ENCODE measurements at regions not wholly inside any gene's neighbourhood (a gene's known extent, or its start where the extent isn't known, plus 50 kb on each side); places are given as distances from the start of the nearest gene placed in this dataset.

- no peaks in the 10 kb centered on the region for H3K36me3 ChIP-seq (ENCODE audit: control insufficient read depth, insufficient read depth, low read length)
- H3K27ac ChIP-seq (ENCODE audit: low read depth, low read length): no peak overlapping the region
- H3K4me3 ChIP-seq (ENCODE audit: low read depth, low read length): no peak overlapping the region
- H3K27me3 ChIP-seq (ENCODE audit: control insufficient read depth, insufficient read depth, low read length): no peaks in the 10 kb centered on the region
- H3K4me1 ChIP-seq (ENCODE audit: control insufficient read depth, insufficient read depth, low read length): no peaks in the 10 kb centered on the region; the same call in 1 of the 2 replicates
- no peak overlapping the region for H3K9ac ChIP-seq (ENCODE audit: low read length)
- peaks cover 3% of the 10 kb centered on the region; the same call in 1 of the 2 replicates for H3K9me3 ChIP-seq (ENCODE audit: control insufficient read depth, insufficient read depth, low read depth, low read length)
Measured at GRCh38 chr11:112625814-112626213, 335.4 kb upstream of the NCAM1 start.

GRCh38 chr11:112626731-112627130 is 334.5 kb upstream of the NCAM1 start:
- Histone ChIP-seq H3K9me3 (ENCODE audit: control insufficient read depth, insufficient read depth, low read depth, low read length) (0 out of 2 replicates have a peak, but pooled peaks cover 3% of the 10 kb centered on the region), H3K4me3 (ENCODE audit: low read depth, low read length) (no peak overlapping the region), H3K27me3 (ENCODE audit: control insufficient read depth, insufficient read depth, low read length) (no peaks in the 10 kb centered on the region; the same call in 1 of the 2 replicates), H3K27ac (ENCODE audit: low read depth, low read length) (no peak overlapping the region), H3K9ac (ENCODE audit: low read length) (no peak overlapping the region), H3K4me1 (ENCODE audit: control insufficient read depth, insufficient read depth, low read length) (no peaks in the 10 kb centered on the region), H3K36me3 (ENCODE audit: control insufficient read depth, insufficient read depth, low read length) (no peaks in the 10 kb centered on the region)

- Histone ChIP-seq H3K4me3 (ENCODE audit: low read depth, low read length) (no peak overlapping the region), H3K36me3 (ENCODE audit: control insufficient read depth, insufficient read depth, low read length) (no peaks in the 10 kb centered on the region), H3K27me3 (ENCODE audit: control insufficient read depth, insufficient read depth, low read length) (no peaks in the 10 kb centered on the region; the same call in 1 of the 2 replicates), H3K9ac (ENCODE audit: low read length) (no peak overlapping the region), H3K27ac (ENCODE audit: low read depth, low read length) (no peak overlapping the region), H3K9me3 (ENCODE audit: control insufficient read depth, insufficient read depth, low read depth, low read length) (0 out of 2 replicates have a peak, but pooled peaks cover under 1% of the 10 kb centered on the region), H3K4me1 (ENCODE audit: control insufficient read depth, insufficient read depth, low read length) (no peaks in the 10 kb centered on the region)
Measured at GRCh38 chr11:112627588-112628045, 333.6 kb upstream of the NCAM1 start.

- Histone ChIP-seq H3K27ac (ENCODE audit: low read depth, low read length) (no peak overlapping the region), H3K9me3 (ENCODE audit: control insufficient read depth, insufficient read depth, low read depth, low read length) (no peaks in the 10 kb centered on the region), H3K36me3 (ENCODE audit: control insufficient read depth, insufficient read depth, low read length) (no peaks in the 10 kb centered on the region), H3K4me1 (ENCODE audit: control insufficient read depth, insufficient read depth, low read length) (no peaks in the 10 kb centered on the region), H3K4me3 (ENCODE audit: low read depth, low read length) (no peak overlapping the region), H3K27me3 (ENCODE audit: control insufficient read depth, insufficient read depth, low read length) (no peaks in the 10 kb centered on the region; the same call in 1 of the 2 replicates), H3K9ac (ENCODE audit: low read length) (no peak overlapping the region)
Measured at GRCh38 chr11:112628676-112629075, 332.5 kb upstream of the NCAM1 start.

GRCh38 chr11:112630496-112630895 is 330.7 kb upstream of the NCAM1 start:
- Histone ChIP-seq H3K27me3 (ENCODE audit: control insufficient read depth, insufficient read depth, low read length) (no peaks in the 10 kb centered on the region; the same call in 1 of the 2 replicates), H3K9me3 (ENCODE audit: control insufficient read depth, insufficient read depth, low read depth, low read length) (no peaks in the 10 kb centered on the region), H3K36me3 (ENCODE audit: control insufficient read depth, insufficient read depth, low read length) (no peaks in the 10 kb centered on the region), H3K9ac (ENCODE audit: low read length) (no peak overlapping the region), H3K27ac (ENCODE audit: low read depth, low read length) (no peak overlapping the region), H3K4me3 (ENCODE audit: low read depth, low read length) (no peak overlapping the region), H3K4me1 (ENCODE audit: control insufficient read depth, insufficient read depth, low read length) (peaks cover 12% of the 10 kb centered on the region)

- H3K27me3 ChIP-seq (ENCODE audit: control insufficient read depth, insufficient read depth, low read length): no peaks in the 10 kb centered on the region; the same call in 1 of the 2 replicates
- peaks cover 12% of the 10 kb centered on the region for H3K4me1 ChIP-seq (ENCODE audit: control insufficient read depth, insufficient read depth, low read length)
- no peaks in the 10 kb centered on the region for H3K36me3 ChIP-seq (ENCODE audit: control insufficient read depth, insufficient read depth, low read length)
- H3K4me3 ChIP-seq (ENCODE audit: low read depth, low read length): no peak overlapping the region
- no peaks in the 10 kb centered on the region for H3K9me3 ChIP-seq (ENCODE audit: control insufficient read depth, insufficient read depth, low read depth, low read length)
- H3K9ac ChIP-seq (ENCODE audit: low read length): no peak overlapping the region
- H3K27ac ChIP-seq (ENCODE audit: low read depth, low read length): no peak overlapping the region
Measured at GRCh38 chr11:112631333-112631732, 329.9 kb upstream of the NCAM1 start.

GRCh38 chr11:112632866-112633505 is 328.2 kb upstream of the NCAM1 start:
- H3K4me3 ChIP-seq (ENCODE audit: low read depth, low read length): no peak overlapping the region
- H3K27me3 ChIP-seq (ENCODE audit: control insufficient read depth, insufficient read depth, low read length): no peaks in the 10 kb centered on the region; the same call in 1 of the 2 replicates
- no peak overlapping the region for H3K9ac ChIP-seq (ENCODE audit: low read length)
- H3K27ac ChIP-seq (ENCODE audit: low read depth, low read length): no peak overlapping the region
- no peaks in the 10 kb centered on the region for H3K36me3 ChIP-seq (ENCODE audit: control insufficient read depth, insufficient read depth, low read length)
- H3K9me3 ChIP-seq (ENCODE audit: control insufficient read depth, insufficient read depth, low read depth, low read length): no peaks in the 10 kb centered on the region; the same call in 1 of the 2 replicates
- peaks cover 12% of the 10 kb centered on the region for H3K4me1 ChIP-seq (ENCODE audit: control insufficient read depth, insufficient read depth, low read length)

- no peak overlapping the region for H3K9ac ChIP-seq (ENCODE audit: low read length)
- no peak overlapping the region for H3K27ac ChIP-seq (ENCODE audit: low read depth, low read length)
- peaks cover 4% of the 10 kb centered on the region for H3K9me3 ChIP-seq (ENCODE audit: control insufficient read depth, insufficient read depth, low read depth, low read length)
- no peaks in the 10 kb centered on the region; the same call in 1 of the 2 replicates for H3K27me3 ChIP-seq (ENCODE audit: control insufficient read depth, insufficient read depth, low read length)
- no peaks in the 10 kb centered on the region for H3K36me3 ChIP-seq (ENCODE audit: control insufficient read depth, insufficient read depth, low read length)
- peaks cover 12% of the 10 kb centered on the region for H3K4me1 ChIP-seq (ENCODE audit: control insufficient read depth, insufficient read depth, low read length)
- H3K4me3 ChIP-seq (ENCODE audit: low read depth, low read length): no peak overlapping the region
Measured at GRCh38 chr11:112634551-112634950, 326.7 kb upstream of the NCAM1 start.

GRCh38 chr11:112634995-112635737 is 326.1 kb upstream of the NCAM1 start:
- Histone ChIP-seq H3K36me3 (ENCODE audit: control insufficient read depth, insufficient read depth, low read length) (no peaks in the 10 kb centered on the region), H3K4me1 (ENCODE audit: control insufficient read depth, insufficient read depth, low read length) (peaks cover 12% of the 10 kb centered on the region), H3K27me3 (ENCODE audit: control insufficient read depth, insufficient read depth, low read length) (no peaks in the 10 kb centered on the region; the same call in 1 of the 2 replicates), H3K27ac (ENCODE audit: low read depth, low read length) (no peak overlapping the region), H3K9me3 (ENCODE audit: control insufficient read depth, insufficient read depth, low read depth, low read length) (peaks cover 8% of the 10 kb centered on the region), H3K9ac (ENCODE audit: low read length) (no peak overlapping the region), H3K4me3 (ENCODE audit: low read depth, low read length) (no peak overlapping the region)

GRCh38 chr11:112637076-112637475 is 324.1 kb upstream of the NCAM1 start:
- Histone ChIP-seq H3K9me3 (ENCODE audit: control insufficient read depth, insufficient read depth, low read depth, low read length) (peaks cover 12% of the 10 kb centered on the region), H3K27ac (ENCODE audit: low read depth, low read length) (no peak overlapping the region), H3K4me3 (ENCODE audit: low read depth, low read length) (no peak overlapping the region), H3K27me3 (ENCODE audit: control insufficient read depth, insufficient read depth, low read length) (no peaks in the 10 kb centered on the region), H3K4me1 (ENCODE audit: control insufficient read depth, insufficient read depth, low read length) (peaks cover 12% of the 10 kb centered on the region), H3K9ac (ENCODE audit: low read length) (no peak overlapping the region), H3K36me3 (ENCODE audit: control insufficient read depth, insufficient read depth, low read length) (no peaks in the 10 kb centered on the region)

- no peak overlapping the region for H3K4me3 ChIP-seq (ENCODE audit: low read depth, low read length)
- no peaks in the 10 kb centered on the region for H3K27me3 ChIP-seq (ENCODE audit: control insufficient read depth, insufficient read depth, low read length)
- no peak overlapping the region for H3K27ac ChIP-seq (ENCODE audit: low read depth, low read length)
- H3K36me3 ChIP-seq (ENCODE audit: control insufficient read depth, insufficient read depth, low read length): no peaks in the 10 kb centered on the region
- peaks cover 12% of the 10 kb centered on the region for H3K9me3 ChIP-seq (ENCODE audit: control insufficient read depth, insufficient read depth, low read depth, low read length)
- peaks cover 12% of the 10 kb centered on the region for H3K4me1 ChIP-seq (ENCODE audit: control insufficient read depth, insufficient read depth, low read length)
- no peak overlapping the region for H3K9ac ChIP-seq (ENCODE audit: low read length)
Measured at GRCh38 chr11:112637876-112638275, 323.3 kb upstream of the NCAM1 start.

Data from HUES6 (cell line).